ENCODE measurements at regions not wholly inside any gene's neighbourhood (a gene's known extent, or its start where the extent isn't known, plus 50 kb on each side); places are given as distances from the start of the nearest gene placed in this dataset.

GRCh38 chr13:39859898-39860297, 204.4 kb downstream of the COG6 start:
- DNase-seq (ENCODE audit: low read depth) = no peak
- TF ChIP-seq MAX (IDR thresholded peaks at IDR 0.05; ENCODE audit: low read depth, low read length) (no peak), POLR2A (IDR thresholded peaks at IDR 0.05; ENCODE audit: extremely low read depth, insufficient read length) (no peak), MYC (IDR thresholded peaks at IDR 0.05; ENCODE audit: low read depth, low read length) (no peak), CTCF (IDR thresholded peaks at IDR 0.05; ENCODE audit: low read depth, low read length) (no peak)

GRCh38 chr13:39862900-39863299, 207.4 kb downstream of the COG6 start:
- no peak for DNase-seq (ENCODE audit: low read depth)
- TF ChIP-seq MAX (IDR thresholded peaks at IDR 0.05; ENCODE audit: low read depth, low read length) (no peak), CTCF (IDR thresholded peaks at IDR 0.05; ENCODE audit: low read depth, low read length) (no peak), POLR2A (IDR thresholded peaks at IDR 0.05; ENCODE audit: extremely low read depth, insufficient read length) (no peak), MYC (IDR thresholded peaks at IDR 0.05; ENCODE audit: low read depth, low read length) (no peak)
- H3K4me3 ChIP-seq (ENCODE audit: low read depth, low read length) = no peak overlapping the region

More at GRCh38 chr13:39859898-39860297, 204.4 kb downstream of the COG6 start:
- H3K4me3 ChIP-seq (ENCODE audit: low read depth, low read length) = no peak overlapping the region

- TF ChIP-seq CTCF (IDR thresholded peaks at IDR 0.05; ENCODE audit: low read depth, low read length) = no peak
- DNase-seq (ENCODE audit: low read depth) = no peak
- no peak overlapping the region for H3K4me3 ChIP-seq (ENCODE audit: low read depth, low read length)
Measured at GRCh38 chr13:39864221-39864620, 208.8 kb downstream of the COG6 start.

GRCh38 chr13:39866722-39867121, 211.3 kb downstream of the COG6 start:
- DNase-seq (ENCODE audit: low read depth) = no peak
- TF ChIP-seq MAX (IDR thresholded peaks at IDR 0.05; ENCODE audit: low read depth, low read length) (no peak), MYC (IDR thresholded peaks at IDR 0.05; ENCODE audit: low read depth, low read length) (no peak), POLR2A (IDR thresholded peaks at IDR 0.05; ENCODE audit: extremely low read depth, insufficient read length) (no peak), CTCF (IDR thresholded peaks at IDR 0.05; ENCODE audit: low read depth, low read length) (no peak)

GRCh38 chr13:39867807-39868206, 212.3 kb downstream of the COG6 start:
- TF ChIP-seq MYC (IDR thresholded peaks at IDR 0.05; ENCODE audit: low read depth, low read length) (no peak), POLR2A (IDR thresholded peaks at IDR 0.05; ENCODE audit: extremely low read depth, insufficient read length) (no peak), CTCF (IDR thresholded peaks at IDR 0.05; ENCODE audit: low read depth, low read length) (no peak), MAX (IDR thresholded peaks at IDR 0.05; ENCODE audit: low read depth, low read length) (no peak)
- H3K4me3 ChIP-seq (ENCODE audit: low read depth, low read length) = no peak overlapping the region
- no peak for DNase-seq (ENCODE audit: low read depth)

More at GRCh38 chr13:39866722-39867121, 211.3 kb downstream of the COG6 start:
- no peak overlapping the region for H3K4me3 ChIP-seq (ENCODE audit: low read depth, low read length)

GRCh38 chr13:39870197-39870747, 214.8 kb downstream of the COG6 start:
- DNase-seq (ENCODE audit: low read depth) = no peak
- TF ChIP-seq MAX (IDR thresholded peaks at IDR 0.05; ENCODE audit: low read depth, low read length) (no peak), MYC (IDR thresholded peaks at IDR 0.05; ENCODE audit: low read depth, low read length) (no peak), CTCF (IDR thresholded peaks at IDR 0.05; ENCODE audit: low read depth, low read length) (no peak), POLR2A (IDR thresholded peaks at IDR 0.05; ENCODE audit: extremely low read depth, insufficient read length) (no peak)
- H3K4me3 ChIP-seq (ENCODE audit: low read depth, low read length) = no peak overlapping the region

All from NB4 (cell line).